Stomach (tissue), 4 donors: ENCODE measurements at regions not wholly inside any gene's neighbourhood (a gene's known extent, or its start where the extent isn't known, plus 50 kb on each side); places are given as distances from the start of the nearest gene placed in this dataset.

Experiments
- POLR2A ChIP-seq, 4 donors: fragments of 450-650 bp; IDR thresholded peaks; one replicate each; pipeline ENCODE4 v1.6.1; 2016; ENCODE audit warnings: antibody characterized with exemption in 4 of 4, control low read depth in 2 of 4, mild to moderate bottlenecking in 1 of 4, moderate library complexity in 1 of 4
- POLR2AphosphoS5 ChIP-seq, 3 donors: sonication (generic); formaldehyde crosslinking; IDR thresholded peaks; one replicate each; pipeline ENCODE4 v1.6.1; 2016; ENCODE audit warnings: antibody characterized with exemption in 3 of 3
- TF ChIP-seq, protein P1 (sequence below), 7 experiments: fragments of 450-650 bp in 4 of 7; fragments of 200-600 bp in 3 of 7; sonication (generic) in 3 of 7; IDR thresholded peaks; one replicate each; pipeline ENCODE4 v1.5.1; 2016 to 2019; ENCODE audit warnings: antibody characterized with exemption in 7 of 7, control low read depth in 2 of 7, mild to moderate bottlenecking in 1 of 7

DNA sequence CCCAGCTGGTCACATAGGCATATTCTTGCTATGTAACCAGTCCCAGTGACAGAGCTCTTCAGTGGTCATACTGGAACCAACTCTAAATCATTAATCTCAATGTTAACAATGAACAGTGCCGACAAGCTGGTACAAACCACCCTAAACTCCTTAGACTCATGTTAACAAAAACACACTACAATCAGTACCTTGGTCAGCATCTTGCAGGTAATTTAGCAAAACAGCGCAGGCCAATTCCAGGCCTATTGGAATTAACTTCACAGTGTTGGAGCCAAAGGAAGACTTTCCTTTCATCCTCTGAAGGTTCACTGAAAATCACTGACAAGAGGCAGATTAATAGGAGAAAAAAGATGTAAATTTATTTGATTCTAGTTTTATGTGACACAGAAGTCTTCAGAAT lies 396.4 kb downstream of the PIK3C3 start:
- TF ChIP-seq, protein P1, sequence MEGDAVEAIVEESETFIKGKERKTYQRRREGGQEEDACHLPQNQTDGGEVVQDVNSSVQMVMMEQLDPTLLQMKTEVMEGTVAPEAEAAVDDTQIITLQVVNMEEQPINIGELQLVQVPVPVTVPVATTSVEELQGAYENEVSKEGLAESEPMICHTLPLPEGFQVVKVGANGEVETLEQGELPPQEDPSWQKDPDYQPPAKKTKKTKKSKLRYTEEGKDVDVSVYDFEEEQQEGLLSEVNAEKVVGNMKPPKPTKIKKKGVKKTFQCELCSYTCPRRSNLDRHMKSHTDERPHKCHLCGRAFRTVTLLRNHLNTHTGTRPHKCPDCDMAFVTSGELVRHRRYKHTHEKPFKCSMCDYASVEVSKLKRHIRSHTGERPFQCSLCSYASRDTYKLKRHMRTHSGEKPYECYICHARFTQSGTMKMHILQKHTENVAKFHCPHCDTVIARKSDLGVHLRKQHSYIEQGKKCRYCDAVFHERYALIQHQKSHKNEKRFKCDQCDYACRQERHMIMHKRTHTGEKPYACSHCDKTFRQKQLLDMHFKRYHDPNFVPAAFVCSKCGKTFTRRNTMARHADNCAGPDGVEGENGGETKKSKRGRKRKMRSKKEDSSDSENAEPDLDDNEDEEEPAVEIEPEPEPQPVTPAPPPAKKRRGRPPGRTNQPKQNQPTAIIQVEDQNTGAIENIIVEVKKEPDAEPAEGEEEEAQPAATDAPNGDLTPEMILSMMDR (IDR thresholded peaks at IDR 0.05) = no peak
- TF ChIP-seq POLR2AphosphoS5 (IDR thresholded peaks at IDR 0.05) (no peak), POLR2A (IDR thresholded peaks at IDR 0.05) (no peak)
